ENCODE measurements at regions not wholly inside any gene's neighbourhood (a gene's known extent, or its start where the extent isn't known, plus 50 kb on each side); places are given as distances from the start of the nearest gene placed in this dataset.

GRCh38 chr11:98701541-98701940 lies 319.2 kb upstream of the CNTN5 start (continued):
- TF ChIP-seq ZNF462 (CRISPR knock-in tag; IDR thresholded peaks at IDR 0.05) (no peak), ETS1 (IDR thresholded peaks at IDR 0.05) (no peak), STAT1 (IDR thresholded peaks at IDR 0.05; ENCODE audit: unreplicated experiment) (no peak), NANOG (IDR thresholded peaks at IDR 0.05; ENCODE audit: borderline replicate concordance) (no peak), CREB1 (CRISPR knock-in tag; IDR thresholded peaks at IDR 0.05; ENCODE audit: low read depth) (no peak), EZH2 (IDR thresholded peaks at IDR 0.05; ENCODE audit: low read depth, unreplicated experiment) (no peak), CTCF (conservative IDR thresholded peaks at IDR 0.05; ENCODE audit: low read depth in 2 of 2) (no peak), ZNF331 (CRISPR knock-in tag; IDR thresholded peaks at IDR 0.05; ENCODE audit: low read depth) (no peak)

Measured in GM23338 (cell line).